H1 (cell line): ENCODE measurements at regions not wholly inside any gene's neighbourhood (a gene's known extent, or its start where the extent isn't known, plus 50 kb on each side); places are given as distances from the start of the nearest gene placed in this dataset.

Experiments
- CTCF ChIA-PET: fragments of 300-600 bp; sonication (Branson Sonifier 250); formaldehyde crosslinking; loops from one replicate; lab custom pipeline; 2021; ENCODE audit not compliant: partially characterized antibody; lab: Charles Lee
- POLR2A ChIA-PET: fragments of 300-600 bp; sonication (Branson Sonifier 250); formaldehyde crosslinking; loops from one replicate; lab custom pipeline; 2021; ENCODE audit warnings: inconsistent platforms; ENCODE audit not compliant: partially characterized antibody; lab: Charles Lee
- DNase-seq, 2 experiments: peaks; one replicate each; pipeline versions ENCODE4 v3.0.0 to v3.0.0-alpha.2; 2010 to 2022; ENCODE audit warnings: low spot score in 2 of 2, low read depth in 1 of 2, mixed read lengths in 1 of 2
- FAIRE-seq: peaks from 2 replicates; lab custom pipeline; 2011; peaks lifted over from hg19 to GRCh38; lab: Jason Lieb, UNC
- H2AFZ ChIP-seq: 2 replicates; pipeline ENCODE4 v1.8.1; 2012; ENCODE audit warnings: low read length, inconsistent platforms
- H2AK5ac ChIP-seq: 2 replicates; pipeline ENCODE4 v1.6.1; 2013; ENCODE audit warnings: low read depth, low read length
- H2BK120ac ChIP-seq: replicated peaks from 2 replicates; pipeline ENCODE3; 2013; ENCODE audit warnings: low read depth, low read length, inconsistent platforms
- H2BK12ac ChIP-seq: 2 replicates; pipeline ENCODE4 v1.6.1; 2013; ENCODE audit warnings: low read depth, low read length
- H2BK15ac ChIP-seq: 2 replicates; pipeline ENCODE4 v1.6.1; 2013; ENCODE audit warnings: low read length
- H2BK20ac ChIP-seq: 2 replicates; pipeline ENCODE4 v1.6.1; 2013; ENCODE audit warnings: low read length
- H2BK5ac ChIP-seq: 2 replicates; pipeline ENCODE4 v1.6.1; 2013; ENCODE audit warnings: low read depth, low read length
- H3K14ac ChIP-seq: 2 replicates; pipeline ENCODE4 v1.6.1; 2013; ENCODE audit warnings: inconsistent platforms; ENCODE audit not compliant: insufficient read length
- H3K18ac ChIP-seq: 2 replicates; pipeline ENCODE4 v1.6.1; 2013; ENCODE audit warnings: low read length; ENCODE audit errors: extremely low read depth
- H3K23ac ChIP-seq: 2 replicates; pipeline ENCODE4 v1.6.1; 2013; ENCODE audit warnings: inconsistent platforms; ENCODE audit not compliant: insufficient read length
- H3K23me2 ChIP-seq: 2 replicates; pipeline ENCODE4 v1.6.1; 2013; ENCODE audit warnings: low read depth, low read length
- H3K27ac ChIP-seq: 2 replicates; pipeline ENCODE4 v1.6.1; 2011; ENCODE audit warnings: low read depth, low read length, inconsistent platforms
- H3K27me3 ChIP-seq, 4 experiments: replicated peaks in 1 of 4; 1 replicate in 1 of 4; 2 replicates in 3 of 4; pipeline versions ENCODE4 v1.6.1 to v1.8.1; 2011 to 2013; ENCODE audit warnings: low read length in 3 of 4, mild to moderate bottlenecking in 3 of 4, inconsistent platforms in 2 of 4, mixed read lengths in 2 of 4, moderate library complexity in 1 of 4; ENCODE audit not compliant: control insufficient read depth in 3 of 4, insufficient read depth in 3 of 4; ENCODE audit errors: extremely low read depth in 1 of 4
- H3K36me3 ChIP-seq, 4 experiments: 2 replicates each; pipeline versions ENCODE4 v1.6.1 to v1.8.1; 2011 to 2013; ENCODE audit warnings: mild to moderate bottlenecking in 4 of 4, low read length in 3 of 4, moderate library complexity in 2 of 4, control low read depth in 1 of 4, inconsistent platforms in 1 of 4; ENCODE audit not compliant: insufficient read depth in 4 of 4, control insufficient read depth in 2 of 4
- H3K4ac ChIP-seq: replicated peaks from 2 replicates; pipeline ENCODE3; 2013; ENCODE audit warnings: low read length, low read depth, mixed read lengths, inconsistent platforms; ENCODE audit not compliant: insufficient read length
- H3K4me1 ChIP-seq, 4 experiments: replicated peaks in 1 of 4; 1 replicate in 1 of 4; 2 replicates in 3 of 4; pipeline versions ENCODE4 v1.6.1 to v1.8.1; 2011 to 2013; ENCODE audit warnings: low read length in 3 of 4, inconsistent platforms in 2 of 4, mixed read lengths in 1 of 4; ENCODE audit not compliant: insufficient read depth in 4 of 4, control insufficient read depth in 3 of 4
- H3K4me2 ChIP-seq, 2 experiments: 2 replicates each; pipeline versions ENCODE4 v1.6.1 to v1.8.1; 2011 to 2013; ENCODE audit warnings: low read depth in 2 of 2, low read length in 2 of 2, control low read depth in 1 of 2, inconsistent platforms in 1 of 2, mild to moderate bottlenecking in 1 of 2; ENCODE audit not compliant: insufficient read depth in 1 of 2
- H3K4me3 ChIP-seq, 4 experiments: fragments of 200-600, 300-600 bp in 1 of 4; sonication (generic), shearing (Covaris generic), sonication (Bioruptor Twin) in 1 of 4; 2 replicates each; pipeline versions ENCODE4 v1.5.1 to v1.8.1; 2011 to 2016; ENCODE audit warnings: low read length in 4 of 4, low read depth in 3 of 4, control low read depth in 2 of 4, inconsistent platforms in 2 of 4, mild to moderate bottlenecking in 2 of 4, mixed read lengths in 1 of 4, moderate library complexity in 1 of 4; ENCODE audit not compliant: insufficient read depth in 2 of 4; ENCODE audit errors: extremely low read depth in 1 of 4
- H3K56ac ChIP-seq: replicated peaks from 2 replicates; pipeline ENCODE3; 2013; ENCODE audit warnings: low read depth, mild to moderate bottlenecking, mixed read lengths, low read length, inconsistent platforms; ENCODE audit not compliant: insufficient read length
- H3K79me1 ChIP-seq: 2 replicates; pipeline ENCODE4 v1.6.1; 2013; ENCODE audit warnings: low read depth, low read length, control low read depth
- H3K79me2 ChIP-seq, 2 experiments: 2 replicates each; pipeline versions ENCODE4 v1.6.1 to v1.8.1; 2012 to 2013; ENCODE audit warnings: low read length in 2 of 2, mild to moderate bottlenecking in 2 of 2, inconsistent platforms in 1 of 2; ENCODE audit not compliant: insufficient read depth in 2 of 2, control insufficient read depth in 1 of 2
- H3K9ac ChIP-seq, 4 experiments: replicated peaks in 1 of 4; 1 replicate in 1 of 4; 2 replicates in 3 of 4; pipeline versions ENCODE4 v1.6.1 to v1.8.1; 2011 to 2013; ENCODE audit warnings: low read depth in 3 of 4, low read length in 3 of 4, control low read depth in 2 of 4, mild to moderate bottlenecking in 2 of 4, moderate library complexity in 2 of 4, inconsistent platforms in 1 of 4; ENCODE audit errors: extremely low read depth in 1 of 4
- H3K9me3 ChIP-seq, 2 experiments: 2 replicates each; pipeline versions ENCODE4 v1.6.1 to v1.8.1; 2012 to 2013; ENCODE audit warnings: mild to moderate bottlenecking in 2 of 2, moderate library complexity in 2 of 2, control low read depth in 1 of 2, inconsistent platforms in 1 of 2, low read depth in 1 of 2, low read length in 1 of 2, mixed read lengths in 1 of 2; ENCODE audit not compliant: insufficient read depth in 2 of 2
- H4K20me1 ChIP-seq, 2 experiments: replicated peaks in 1 of 2; 2 replicates each; pipeline versions ENCODE3 to v1.8.1; 2011 to 2013; ENCODE audit warnings: inconsistent platforms in 2 of 2, low read length in 2 of 2, mild to moderate bottlenecking in 1 of 2; ENCODE audit not compliant: insufficient read depth in 2 of 2, control insufficient read depth in 1 of 2
- H4K5ac ChIP-seq: 2 replicates; pipeline ENCODE4 v1.6.1; 2013; ENCODE audit warnings: low read length, low read depth, mixed read lengths, inconsistent platforms; ENCODE audit not compliant: insufficient read length
- H4K8ac ChIP-seq: 2 replicates; pipeline ENCODE4 v1.8.0; 2013; ENCODE audit warnings: mild to moderate bottlenecking, moderate library complexity, low read length, inconsistent platforms; ENCODE audit not compliant: insufficient read depth; ENCODE audit errors: extremely low read depth
- H4K91ac ChIP-seq: replicated peaks from 2 replicates; pipeline ENCODE3; 2013; ENCODE audit warnings: low read length, mixed read lengths, inconsistent platforms; ENCODE audit not compliant: insufficient read length
- RAD21 ChIP-seq, 2 experiments: IDR thresholded peaks in 1 of 2; conservative IDR thresholded peaks in 1 of 2; 2 replicates each; pipeline ENCODE4 v1.6.1; 2011; ENCODE audit warnings: low read depth in 2 of 2, low read length in 2 of 2, improper control_type of control experiment in 1 of 2, inconsistent platforms in 1 of 2, mild to moderate bottlenecking in 1 of 2, moderate library complexity in 1 of 2
- SIRT6 ChIP-seq: IDR thresholded peaks from one replicate; pipeline ENCODE4 v1.7.1; 2012; ENCODE audit warnings: low read length, inconsistent platforms
- WGBS, 2 experiments: shearing (Covaris generic) in 1 of 2; methylation state at CpG; one replicate each; pipeline versions ENCODE4 v1.1.6 to v1.1.7; 2013 to 2015; ENCODE audit warnings: low lambda C conversion rate in 2 of 2, mixed read lengths in 2 of 2, inconsistent platforms in 1 of 2, low coverage in 1 of 2, missing lambda C conversion rate in 1 of 2; ENCODE audit not compliant: insufficient replicate concordance in 2 of 2, insufficient coverage in 1 of 2, insufficient read length in 1 of 2; ENCODE audit errors: extremely low coverage in 1 of 2, missing lambda C conversion rate in 1 of 2; 5-methylcytosine and 5-hydroxymethylcytosine counted together

DNA sequence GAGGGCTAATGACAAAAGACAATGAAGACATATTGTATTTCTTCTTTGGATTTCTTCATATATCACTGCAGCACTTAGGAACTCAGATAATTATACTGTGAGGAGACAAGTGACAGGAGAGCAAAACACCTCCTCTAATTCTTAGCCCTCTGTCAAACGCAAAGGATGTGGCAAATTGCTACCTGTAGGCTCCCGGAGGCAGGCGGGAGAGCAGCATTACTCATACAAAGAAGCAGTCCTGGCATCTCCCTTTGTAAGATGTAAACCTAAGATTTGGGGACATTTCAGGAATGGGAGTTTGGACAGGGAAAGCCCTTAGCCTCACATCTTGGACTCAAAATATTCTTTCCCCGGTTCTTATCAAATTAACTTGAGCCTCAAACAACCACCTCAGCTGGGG, 460.8 kb downstream of the SOX2 start:
- Histone ChIP-seq H3K36me3 (no peaks in the 10 kb centered on the region), H3K9ac (no peak overlapping the region), H3K27ac (no peak overlapping the region), H3K27me3 (no peaks in the 10 kb centered on the region), H3K23ac (no peak overlapping the region), H3K79me1 (no peaks in the 10 kb centered on the region), H3K4me3 (no peak overlapping the region), H2BK15ac (no peak overlapping the region), H2BK20ac (no peak overlapping the region), H3K79me2 (no peaks in the 10 kb centered on the region), H2AK5ac (no peak overlapping the region), H4K8ac (no peak overlapping the region), H2AFZ (no peak overlapping the region), H2BK5ac (no peak overlapping the region), H3K4ac (no peak overlapping the region), H2BK12ac (no peak overlapping the region), H4K5ac (no peak overlapping the region), H3K4me1 (peaks cover 0 to 7% (median 4%) of the 10 kb centered on the region in 4 experiments; a peak in 2 of 7 replicates), H3K18ac (no peak overlapping the region), H4K20me1 (no peaks in the 10 kb centered on the region), H3K14ac (no peak overlapping the region), H3K56ac (no peak overlapping the region), H3K9me3 (no peaks in the 10 kb centered on the region), H2BK120ac (no peak overlapping the region), H3K23me2 (no peaks in the 10 kb centered on the region), H4K91ac (no peak overlapping the region), H3K4me2 (no peak overlapping the region)
- WGBS, 2 experiments: 56% methylated on average over 4 of the region's 4 CpGs; no CpG with 5 or more reads in 1 of the 2 experiments
- DNase-seq (peak in 1 of 2 experiments; percentile 10), FAIRE-seq (no peak)
- CTCF ChIA-PET: interaction anchor here (0.5 kb wide), 1 partner anchor 114 kb away, joined by 3 read pairs; no protein-coding TSS in a partner anchor
- POLR2A ChIA-PET: no interaction called here
- TF ChIP-seq RAD21 (IDR thresholded peaks at IDR 0.05 in 1 of 2, conservative IDR thresholded peaks at IDR 0.05 in 1 of 2; ENCODE audit: low read depth in 2 of 2, low read length in 2 of 2): no peak
- TF ChIP-seq SIRT6: no peak
